ENCODE measurements at regions not wholly inside any gene's neighbourhood (a gene's known extent, or its start where the extent isn't known, plus 50 kb on each side); places are given as distances from the start of the nearest gene placed in this dataset.

DNA sequence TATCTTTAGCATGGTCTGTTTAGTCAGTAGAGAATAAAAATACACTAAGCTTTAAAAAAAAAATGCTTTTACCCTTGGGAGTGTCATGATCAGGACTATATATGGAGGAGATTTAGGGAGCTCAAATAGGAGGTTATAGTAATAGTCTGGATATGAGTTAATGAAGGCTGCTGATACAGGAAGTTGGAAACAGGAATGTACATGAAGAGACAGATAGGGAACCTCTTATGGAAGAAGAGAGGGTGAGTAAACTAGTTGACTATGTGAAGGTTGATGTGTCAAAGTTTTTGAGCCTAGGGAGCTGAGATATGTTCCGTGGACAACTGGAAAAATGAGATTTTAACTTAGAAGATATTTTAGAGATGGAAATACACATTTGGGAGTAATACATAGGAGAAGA is 472.0 kb upstream of the FZD8 start:
- Histone ChIP-seq H3K9ac (ENCODE audit: low read length) (no peak overlapping the region), H3K36me3 (ENCODE audit: control insufficient read depth, low read depth, low read length) (no peaks in the 10 kb centered on the region), H3K9me3 (ENCODE audit: control insufficient read depth, low read depth, low read length) (no peaks in the 10 kb centered on the region), H3K27me3 (ENCODE audit: control insufficient read depth, insufficient read depth, low read length) (no peaks in the 10 kb centered on the region), H3K27ac (ENCODE audit: low read length) (no peak overlapping the region), H3K4me3 (ENCODE audit: low read length) (no peak overlapping the region), H3K4me1 (ENCODE audit: control insufficient read depth, low read depth, low read length) (peaks cover 4% of the 10 kb centered on the region)

DNA sequence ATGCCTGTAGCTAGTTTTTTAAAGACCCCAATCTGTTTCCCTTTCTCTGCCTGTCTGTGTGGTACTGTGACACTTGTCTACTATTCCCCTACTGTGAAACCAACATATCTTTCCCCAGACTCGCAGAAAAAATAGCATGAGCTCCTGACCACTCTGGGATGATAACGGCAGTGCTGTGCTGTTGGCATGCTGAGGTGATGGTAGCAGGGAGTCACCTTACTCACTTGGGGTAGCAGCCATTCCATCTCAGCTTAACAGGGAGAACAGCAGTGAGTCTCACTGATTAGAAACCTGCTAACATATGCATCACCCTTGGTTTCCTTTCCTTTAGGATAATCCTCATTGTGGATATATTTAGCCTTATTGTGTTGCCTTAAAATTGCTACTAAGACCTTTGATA is 469.6 kb upstream of the FZD8 start:
- Histone ChIP-seq H3K36me3 (ENCODE audit: control insufficient read depth, low read depth, low read length) (no peaks in the 10 kb centered on the region), H3K4me1 (ENCODE audit: control insufficient read depth, low read depth, low read length) (peaks cover 4% of the 10 kb centered on the region), H3K9me3 (ENCODE audit: control insufficient read depth, low read depth, low read length) (no peaks in the 10 kb centered on the region), H3K27me3 (ENCODE audit: control insufficient read depth, insufficient read depth, low read length) (no peaks in the 10 kb centered on the region), H3K4me3 (ENCODE audit: low read length) (no peak overlapping the region), H3K27ac (ENCODE audit: low read length) (no peak overlapping the region), H3K9ac (ENCODE audit: low read length) (no peak overlapping the region)

DNA sequence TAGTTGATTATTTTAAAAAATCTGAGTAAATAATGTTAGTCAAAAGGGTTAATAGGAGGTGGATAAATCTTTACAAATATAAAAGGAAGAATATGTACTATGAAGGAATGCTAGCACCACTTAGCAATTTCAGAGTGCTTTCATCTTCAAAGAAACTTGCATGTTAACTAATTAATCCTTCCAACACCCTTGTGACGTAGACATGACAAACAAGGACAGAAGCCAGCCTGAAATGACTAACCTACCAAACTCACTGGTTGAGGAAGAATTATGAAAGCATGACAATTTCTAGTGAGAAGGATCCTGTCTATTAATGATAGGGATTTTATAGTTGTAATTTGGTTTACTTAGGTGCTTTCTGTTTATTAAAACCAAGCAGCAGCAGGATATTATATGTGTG is 468.0 kb upstream of the FZD8 start:
- no peaks in the 10 kb centered on the region for H3K27me3 ChIP-seq (ENCODE audit: control insufficient read depth, insufficient read depth, low read length)
- H3K9ac ChIP-seq (ENCODE audit: low read length) = no peak overlapping the region
- no peaks in the 10 kb centered on the region for H3K36me3 ChIP-seq (ENCODE audit: control insufficient read depth, low read depth, low read length)
- H3K4me1 ChIP-seq (ENCODE audit: control insufficient read depth, low read depth, low read length) = peaks cover 4% of the 10 kb centered on the region
- no peak overlapping the region for H3K27ac ChIP-seq (ENCODE audit: low read length)
- H3K4me3 ChIP-seq (ENCODE audit: low read length) = no peak overlapping the region
- H3K9me3 ChIP-seq (ENCODE audit: control insufficient read depth, low read depth, low read length) = no peaks in the 10 kb centered on the region

DNA sequence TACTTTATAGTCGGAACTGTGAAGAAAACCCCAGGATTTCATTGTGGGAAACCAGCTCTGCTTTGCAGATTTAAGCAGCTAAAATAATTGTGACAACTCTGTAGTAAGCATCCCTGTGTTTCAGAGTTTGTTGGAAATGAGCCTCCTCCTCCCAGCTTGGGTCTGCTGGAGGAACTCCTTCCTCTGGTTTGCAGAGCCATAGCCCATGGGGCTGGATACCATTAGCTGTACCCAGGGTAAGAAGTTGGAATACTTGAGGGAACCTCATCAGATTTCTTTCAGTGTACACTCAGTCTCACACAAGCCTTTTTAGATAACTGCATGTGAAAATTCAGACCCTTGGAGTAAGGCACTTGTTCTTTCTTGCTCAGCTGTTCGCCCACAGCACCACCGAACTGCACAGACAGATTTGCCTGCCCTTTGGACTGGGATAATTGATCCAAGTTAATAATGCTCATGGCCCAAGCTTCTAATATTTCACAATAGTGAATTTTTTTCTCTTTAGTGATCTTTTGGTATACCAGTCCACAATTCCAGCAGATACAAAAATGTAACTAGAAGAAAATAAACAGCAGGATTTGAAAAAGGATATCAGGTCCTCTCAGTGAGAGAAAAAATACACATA is 467.4 kb upstream of the FZD8 start:
- H3K9me3 ChIP-seq (ENCODE audit: control insufficient read depth, low read depth, low read length) = no peaks in the 10 kb centered on the region
- H3K9ac ChIP-seq (ENCODE audit: low read length) = no peak overlapping the region
- no peaks in the 10 kb centered on the region for H3K36me3 ChIP-seq (ENCODE audit: control insufficient read depth, low read depth, low read length)
- H3K27me3 ChIP-seq (ENCODE audit: control insufficient read depth, insufficient read depth, low read length) = no peaks in the 10 kb centered on the region
- H3K4me1 ChIP-seq (ENCODE audit: control insufficient read depth, low read depth, low read length) = peaks cover 4% of the 10 kb centered on the region
- no peak overlapping the region for H3K27ac ChIP-seq (ENCODE audit: low read length)
- H3K4me3 ChIP-seq (ENCODE audit: low read length) = no peak overlapping the region

DNA sequence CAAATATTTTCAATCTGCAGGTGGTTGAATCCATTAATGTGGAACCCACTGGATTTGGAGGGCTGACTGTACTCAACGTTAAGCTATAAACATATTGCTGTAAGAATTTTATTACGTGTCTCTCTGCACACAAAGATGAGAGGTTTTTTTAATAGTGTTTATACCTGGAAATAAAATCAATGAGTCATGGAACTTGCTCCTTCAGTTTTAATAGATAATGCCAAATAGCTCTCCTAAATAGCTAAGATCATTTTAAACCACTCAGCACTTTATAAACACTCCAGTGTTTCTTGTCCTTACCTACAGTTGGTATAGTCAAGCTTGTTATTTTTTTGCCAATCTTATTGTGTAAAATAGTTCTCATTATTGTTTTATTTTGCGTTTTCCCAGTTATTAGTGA is 455.6 kb upstream of the FZD8 start:
- H3K9me3 ChIP-seq (ENCODE audit: control insufficient read depth, low read depth, low read length) = no peaks in the 10 kb centered on the region
- H3K4me1 ChIP-seq (ENCODE audit: control insufficient read depth, low read depth, low read length) = no peaks in the 10 kb centered on the region
- H3K36me3 ChIP-seq (ENCODE audit: control insufficient read depth, low read depth, low read length) = no peaks in the 10 kb centered on the region
- H3K27me3 ChIP-seq (ENCODE audit: control insufficient read depth, insufficient read depth, low read length) = no peaks in the 10 kb centered on the region
- no peak overlapping the region for H3K4me3 ChIP-seq (ENCODE audit: low read length)
- no peak overlapping the region for H3K9ac ChIP-seq (ENCODE audit: low read length)
- no peak overlapping the region for H3K27ac ChIP-seq (ENCODE audit: low read length)

DNA sequence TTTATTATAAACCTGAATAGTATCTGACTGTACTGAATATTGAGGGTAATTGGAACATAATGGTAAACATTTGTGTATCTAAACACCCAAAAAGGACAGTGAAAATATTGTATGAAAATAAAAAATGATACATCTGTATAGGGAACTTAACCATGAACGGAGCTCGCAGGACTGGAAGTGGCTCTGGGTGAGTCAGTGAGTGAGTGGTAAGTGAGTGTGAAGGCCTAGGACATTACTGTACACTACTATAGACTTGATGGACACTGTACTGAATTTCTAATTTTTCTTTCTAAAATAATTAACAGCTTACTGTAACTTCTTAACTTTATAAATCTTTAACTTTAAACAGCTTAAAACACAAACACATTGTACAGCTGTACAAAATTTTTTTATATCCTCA is 454.5 kb upstream of the FZD8 start:
- no peaks in the 10 kb centered on the region for H3K9me3 ChIP-seq (ENCODE audit: control insufficient read depth, low read depth, low read length)
- H3K36me3 ChIP-seq (ENCODE audit: control insufficient read depth, low read depth, low read length) = no peaks in the 10 kb centered on the region
- H3K27ac ChIP-seq (ENCODE audit: low read length) = no peak overlapping the region
- no peak overlapping the region for H3K4me3 ChIP-seq (ENCODE audit: low read length)
- no peaks in the 10 kb centered on the region for H3K27me3 ChIP-seq (ENCODE audit: control insufficient read depth, insufficient read depth, low read length)
- no peak overlapping the region for H3K9ac ChIP-seq (ENCODE audit: low read length)
- H3K4me1 ChIP-seq (ENCODE audit: control insufficient read depth, low read depth, low read length) = no peaks in the 10 kb centered on the region

DNA sequence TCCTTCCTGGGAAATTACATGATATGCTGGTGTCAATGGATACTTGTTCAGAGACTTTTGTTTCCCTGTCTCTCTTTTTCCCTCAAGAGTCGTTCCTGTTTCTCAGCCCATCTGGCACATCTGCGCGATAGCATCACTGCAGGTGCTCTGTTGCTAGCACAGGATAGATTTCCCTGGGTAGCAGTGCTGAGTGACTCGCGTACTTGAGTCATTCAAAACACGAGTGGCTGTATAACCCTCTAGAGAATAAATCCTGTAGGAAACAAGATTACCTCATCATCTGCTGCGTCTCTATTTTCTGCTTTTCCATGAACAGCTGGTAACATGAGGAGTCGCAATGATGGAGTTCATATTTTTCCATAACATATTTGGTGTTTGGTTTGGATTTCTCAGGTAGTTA is 452.0 kb upstream of the FZD8 start:
- Histone ChIP-seq H3K9me3 (ENCODE audit: control insufficient read depth, low read depth, low read length) (no peaks in the 10 kb centered on the region), H3K9ac (ENCODE audit: low read length) (no peak overlapping the region), H3K4me1 (ENCODE audit: control insufficient read depth, low read depth, low read length) (no peaks in the 10 kb centered on the region), H3K27ac (ENCODE audit: low read length) (no peak overlapping the region), H3K27me3 (ENCODE audit: control insufficient read depth, insufficient read depth, low read length) (no peaks in the 10 kb centered on the region), H3K4me3 (ENCODE audit: low read length) (no peak overlapping the region), H3K36me3 (ENCODE audit: control insufficient read depth, low read depth, low read length) (no peaks in the 10 kb centered on the region)

DNA sequence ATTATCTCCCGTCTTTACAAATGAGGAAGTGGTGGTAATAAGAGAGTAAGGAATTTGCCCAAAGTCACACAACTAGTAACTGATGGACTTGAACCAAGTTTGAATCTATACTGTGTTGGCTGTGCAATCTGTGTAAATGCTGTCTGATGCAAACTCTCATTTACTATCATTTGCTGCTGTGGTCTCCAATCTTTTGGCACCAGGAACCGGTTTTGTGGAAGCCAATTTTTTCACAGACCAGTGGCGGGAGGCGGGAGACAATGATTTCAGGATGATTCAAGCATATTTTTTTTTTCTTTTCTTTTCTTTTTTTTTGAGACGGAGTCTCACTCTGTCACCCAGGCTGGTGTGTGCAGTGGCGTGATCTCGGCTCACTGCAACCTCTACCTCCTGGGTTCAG is 450.0 kb upstream of the FZD8 start:
- Histone ChIP-seq H3K9ac (ENCODE audit: low read length) (no peak overlapping the region), H3K4me1 (ENCODE audit: control insufficient read depth, low read depth, low read length) (no peaks in the 10 kb centered on the region), H3K9me3 (ENCODE audit: control insufficient read depth, low read depth, low read length) (no peaks in the 10 kb centered on the region), H3K4me3 (ENCODE audit: low read length) (no peak overlapping the region), H3K36me3 (ENCODE audit: control insufficient read depth, low read depth, low read length) (no peaks in the 10 kb centered on the region), H3K27me3 (ENCODE audit: control insufficient read depth, insufficient read depth, low read length) (no peaks in the 10 kb centered on the region), H3K27ac (ENCODE audit: low read length) (no peak overlapping the region)

DNA sequence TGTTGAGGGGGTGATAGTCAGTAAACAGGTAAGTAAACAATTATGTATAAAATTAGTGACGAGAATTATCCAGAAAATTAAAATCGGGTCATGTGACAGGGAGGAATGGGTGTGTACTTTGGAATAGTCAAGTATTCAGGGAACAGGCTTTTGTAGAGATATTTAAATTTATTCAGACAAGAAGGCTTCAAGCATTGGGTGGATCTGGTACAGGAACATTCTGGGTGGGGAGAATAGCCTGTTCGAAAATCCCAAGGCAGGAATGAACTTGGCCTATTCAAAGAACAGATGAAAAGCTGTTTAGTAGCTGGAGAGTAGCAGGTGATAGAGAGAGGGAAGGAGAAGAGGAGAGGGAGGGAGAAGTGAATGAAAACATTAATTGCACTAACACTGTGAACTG is 448.9 kb upstream of the FZD8 start:
- no peaks in the 10 kb centered on the region for H3K4me1 ChIP-seq (ENCODE audit: control insufficient read depth, low read depth, low read length)

DNA sequence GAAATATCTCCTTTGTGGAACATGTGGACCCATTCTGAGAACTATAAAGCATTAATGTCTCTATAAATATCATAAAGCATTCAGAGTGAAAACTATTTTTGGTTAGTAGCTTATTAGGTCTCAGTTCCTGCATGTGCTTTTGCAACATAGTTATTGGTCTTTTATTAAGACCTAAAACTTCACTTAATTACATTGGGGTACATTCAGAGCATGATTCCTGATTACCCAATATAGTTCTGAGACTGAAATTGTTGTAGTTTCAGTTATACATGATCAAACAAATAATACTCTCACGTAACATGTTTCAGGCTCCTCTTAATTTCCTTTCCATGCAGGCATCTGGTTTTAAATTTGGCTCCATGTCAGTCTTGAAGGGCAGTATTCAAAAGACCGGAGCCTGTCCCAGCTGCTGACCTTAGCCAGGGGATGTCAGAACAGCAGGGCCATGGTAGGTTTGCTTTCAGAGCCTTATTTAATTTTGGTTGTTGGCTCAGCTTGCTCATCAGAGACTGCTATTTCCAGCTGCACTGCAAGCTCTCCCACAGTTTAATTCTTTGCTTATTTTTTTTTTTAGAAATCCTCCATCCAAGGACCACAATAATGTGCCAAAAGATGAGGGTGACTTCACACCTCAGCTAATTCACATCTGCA is 447.8 kb upstream of the FZD8 start:
- H3K4me3 ChIP-seq (ENCODE audit: low read length) = no peak overlapping the region
- no peaks in the 10 kb centered on the region for H3K36me3 ChIP-seq (ENCODE audit: control insufficient read depth, low read depth, low read length)
- H3K27me3 ChIP-seq (ENCODE audit: control insufficient read depth, insufficient read depth, low read length) = no peaks in the 10 kb centered on the region
- no peaks in the 10 kb centered on the region for H3K4me1 ChIP-seq (ENCODE audit: control insufficient read depth, low read depth, low read length)
- no peaks in the 10 kb centered on the region for H3K9me3 ChIP-seq (ENCODE audit: control insufficient read depth, low read depth, low read length)
- H3K27ac ChIP-seq (ENCODE audit: low read length) = no peak overlapping the region
- no peak overlapping the region for H3K9ac ChIP-seq (ENCODE audit: low read length)

More for the DNA sequence above, 448.9 kb upstream of the FZD8 start:
- Histone ChIP-seq H3K27me3 (ENCODE audit: control insufficient read depth, insufficient read depth, low read length) (no peaks in the 10 kb centered on the region), H3K9ac (ENCODE audit: low read length) (no peak overlapping the region), H3K36me3 (ENCODE audit: control insufficient read depth, low read depth, low read length) (no peaks in the 10 kb centered on the region), H3K9me3 (ENCODE audit: control insufficient read depth, low read depth, low read length) (no peaks in the 10 kb centered on the region), H3K27ac (ENCODE audit: low read length) (no peak overlapping the region), H3K4me3 (ENCODE audit: low read length) (no peak overlapping the region)

DNA sequence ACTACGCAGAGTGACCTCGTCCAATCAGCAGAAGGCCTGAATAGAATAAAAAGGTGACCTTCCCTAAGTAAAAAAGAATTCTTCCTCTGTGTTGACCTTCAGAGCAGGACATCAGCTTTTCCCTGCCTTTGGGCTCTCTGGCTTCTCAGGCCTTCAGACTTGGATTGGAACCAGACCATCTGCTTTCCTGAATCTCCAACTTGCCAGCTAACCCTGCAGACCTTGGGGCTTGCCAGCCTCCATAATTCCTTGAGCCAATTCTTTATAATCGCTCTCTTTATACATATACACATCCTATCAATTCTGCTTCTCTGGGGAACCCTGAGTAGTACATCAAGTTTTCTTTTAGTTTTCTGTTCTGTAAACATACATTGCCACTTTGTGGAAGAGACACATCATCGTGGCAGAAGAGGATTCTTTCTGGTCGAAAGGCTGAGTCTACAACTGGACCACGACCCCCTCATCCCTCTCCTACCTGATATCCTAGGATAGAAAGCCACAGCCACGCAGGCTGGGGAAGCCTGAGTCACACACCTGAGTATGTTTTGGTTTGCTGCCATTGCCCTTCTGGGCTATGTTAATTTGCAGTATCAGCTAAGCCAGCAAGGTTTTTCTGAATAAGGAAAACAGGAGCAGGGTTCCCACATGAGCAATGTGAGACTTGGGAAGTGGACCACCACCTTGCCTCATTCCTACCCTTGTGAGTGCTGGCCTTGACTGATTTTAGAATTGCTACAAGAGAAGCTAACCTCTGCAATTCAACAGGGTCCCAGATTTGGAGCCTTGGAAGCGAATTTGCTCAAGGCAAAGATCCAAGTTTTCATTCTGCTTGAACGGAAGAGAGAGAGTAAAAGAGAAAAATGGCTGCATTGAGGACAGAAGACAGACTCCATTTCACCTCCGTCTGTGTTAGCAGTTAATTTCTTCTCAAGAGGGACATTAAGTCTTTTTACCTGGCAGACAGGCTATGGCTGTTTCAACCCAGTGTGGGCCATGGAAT is 445.2 kb upstream of the FZD8 start:
- Histone ChIP-seq H3K27me3 (ENCODE audit: control insufficient read depth, insufficient read depth, low read length) (no peaks in the 10 kb centered on the region), H3K27ac (ENCODE audit: low read length) (no peak overlapping the region), H3K36me3 (ENCODE audit: control insufficient read depth, low read depth, low read length) (no peaks in the 10 kb centered on the region), H3K4me1 (ENCODE audit: control insufficient read depth, low read depth, low read length) (no peaks in the 10 kb centered on the region), H3K4me3 (ENCODE audit: low read length) (no peak overlapping the region), H3K9ac (ENCODE audit: low read length) (no peak overlapping the region), H3K9me3 (ENCODE audit: control insufficient read depth, low read depth, low read length) (no peaks in the 10 kb centered on the region)
